HG02759 (cell line): ENCODE measurements at regions not wholly inside any gene's neighbourhood (a gene's known extent, or its start where the extent isn't known, plus 50 kb on each side); places are given as distances from the start of the nearest gene placed in this dataset.

Source experiments
- ATAC-seq: cut with Tn5 transposase; IDR thresholded peaks from one replicate; pipeline ENCODE4 v1.9.1; 2021; ENCODE audit warnings: mild to moderate bottlenecking, moderate library complexity; ENCODE audit not compliant: unreplicated experiment

DNA sequence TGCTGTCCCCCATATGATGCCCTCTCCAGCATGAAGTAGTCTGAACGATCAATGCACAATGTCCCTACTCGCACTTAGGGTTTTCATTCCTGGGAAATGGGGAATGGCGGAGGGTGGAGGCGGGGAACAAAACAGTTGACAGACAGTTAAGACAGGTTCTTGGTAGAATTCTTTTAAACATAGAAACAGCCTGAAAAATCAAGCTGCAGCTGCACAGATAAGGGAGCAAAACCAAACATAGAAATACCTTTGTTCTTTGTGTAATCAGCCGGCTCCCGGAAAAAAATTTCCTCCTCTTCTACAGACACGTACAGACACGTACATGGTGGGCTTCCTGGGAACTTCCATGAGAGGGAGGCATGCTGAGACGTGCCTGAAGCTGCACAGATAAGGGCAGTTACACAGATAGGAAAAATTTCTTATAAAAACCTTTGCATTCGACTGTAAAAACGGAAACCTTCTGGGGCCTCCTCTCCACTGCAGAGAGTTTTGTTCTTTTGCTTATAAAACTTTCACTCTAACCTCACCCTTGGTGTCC, 662.4 kb upstream of the PTPRD start:
- no peak for ATAC-seq

DNA sequence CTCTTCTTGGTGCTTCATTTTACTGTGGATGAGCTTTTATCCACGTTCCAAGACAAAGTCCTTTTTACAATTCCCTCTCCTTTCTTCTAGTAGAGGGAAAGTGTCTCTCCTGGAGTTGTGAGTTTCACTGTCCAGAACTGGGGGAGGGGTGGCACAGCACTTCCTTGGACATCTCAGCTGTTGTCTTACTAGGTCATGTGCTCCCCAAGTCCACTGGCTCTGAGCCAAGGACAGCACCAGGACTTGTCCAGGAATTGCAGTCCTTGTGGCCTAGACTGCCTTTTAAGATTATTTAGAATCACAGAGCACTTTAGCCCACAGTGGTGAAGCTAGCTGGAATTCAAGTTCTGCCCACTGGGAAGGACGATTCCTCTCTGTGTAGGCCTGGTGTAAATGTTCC, 700.2 kb upstream of the PTPRD start:
- no peak for ATAC-seq

DNA sequence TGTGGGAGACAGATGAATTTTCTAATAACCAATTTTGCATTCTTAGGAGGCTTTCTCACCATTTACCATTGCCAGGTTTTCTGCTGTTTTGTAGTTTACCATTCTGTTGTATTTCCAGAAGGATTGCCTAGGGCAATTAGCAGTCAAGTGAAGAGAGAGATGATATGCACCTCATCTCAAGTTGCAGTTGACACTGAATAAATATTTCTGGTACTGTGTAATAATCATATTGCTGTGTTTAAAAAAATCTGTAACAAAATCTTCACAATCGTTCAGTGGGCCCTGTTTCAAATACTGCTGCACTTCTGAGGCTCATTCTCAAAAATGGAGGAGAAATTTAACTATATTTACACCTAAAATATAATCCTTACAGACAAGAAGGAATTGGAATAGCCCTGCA, 706.1 kb upstream of the PTPRD start:
- ATAC-seq: no peak

DNA sequence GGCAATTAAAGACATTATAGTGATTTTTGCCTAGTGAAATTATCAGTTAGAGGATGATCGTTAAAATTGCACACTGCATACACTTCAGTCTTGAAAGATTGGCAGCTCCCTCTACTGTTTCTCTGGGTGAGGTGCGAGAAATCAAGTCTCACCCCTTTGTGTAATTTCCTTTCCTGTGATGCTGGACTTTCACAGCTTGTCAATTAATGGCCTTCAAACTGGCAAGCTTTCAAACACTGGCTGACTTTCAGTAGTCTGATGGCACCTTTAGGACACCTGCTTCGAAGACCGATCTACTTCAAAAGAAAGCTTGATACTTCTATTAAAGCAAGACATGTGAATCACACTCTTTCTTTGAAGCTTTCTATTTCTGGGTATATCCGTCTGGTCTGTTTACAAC, 706.7 kb upstream of the PTPRD start:
- ATAC-seq: no peak

DNA sequence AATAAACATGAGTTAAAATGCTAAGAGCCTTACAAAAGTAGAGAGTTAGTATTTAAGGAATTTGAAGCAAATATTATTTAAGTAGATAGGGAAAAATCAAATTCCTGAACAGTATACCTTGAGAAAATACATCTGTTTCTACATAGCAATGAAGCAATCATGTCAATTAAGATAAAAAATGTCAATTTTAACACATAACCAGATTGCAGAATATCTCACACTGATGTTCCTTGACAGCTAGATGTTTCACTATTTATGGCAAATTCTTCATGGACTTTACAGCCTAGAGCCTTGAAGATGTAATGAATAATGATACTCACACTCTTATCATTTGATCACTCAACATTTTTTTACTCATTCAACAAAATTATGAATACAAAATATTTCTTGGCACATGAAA, 708.2 kb upstream of the PTPRD start:
- no peak for ATAC-seq

DNA sequence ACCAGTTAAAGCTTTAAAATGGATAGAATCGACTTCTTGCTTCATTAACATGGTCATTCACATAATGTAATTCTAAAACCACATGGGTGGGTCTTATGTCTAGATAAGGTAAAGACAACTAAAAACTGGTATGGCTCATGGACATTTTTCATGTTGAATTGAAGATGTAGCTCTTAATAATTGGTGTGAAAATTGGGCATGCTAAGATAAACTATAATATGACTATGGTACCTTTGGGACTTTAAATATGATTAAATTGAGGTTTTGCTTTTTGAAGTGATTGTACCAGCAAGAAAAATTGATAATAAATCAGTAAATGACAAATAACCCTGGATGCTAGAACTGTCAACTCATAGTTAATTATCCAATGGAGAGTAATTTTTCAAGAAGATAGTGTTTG, 710.7 kb upstream of the PTPRD start:
- no peak for ATAC-seq

DNA sequence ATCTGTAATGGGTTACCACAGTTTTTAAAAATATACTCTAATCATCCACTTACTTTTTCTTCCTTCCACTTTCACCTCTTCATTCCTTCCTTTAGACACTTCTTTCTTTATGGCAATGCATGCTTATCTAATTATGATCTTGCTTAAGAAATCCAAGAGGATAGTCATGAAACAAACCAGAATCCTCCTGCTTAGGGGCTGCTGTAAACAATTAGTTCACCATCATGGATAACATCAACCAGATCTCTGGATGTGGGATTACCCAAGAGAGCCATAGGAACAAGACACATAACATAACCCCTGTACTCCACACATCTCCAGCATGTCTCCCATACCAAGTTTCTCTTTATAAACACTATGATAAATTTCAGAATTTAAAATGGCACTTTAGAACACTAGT, 713.4 kb upstream of the PTPRD start:
- ATAC-seq: no peak

DNA sequence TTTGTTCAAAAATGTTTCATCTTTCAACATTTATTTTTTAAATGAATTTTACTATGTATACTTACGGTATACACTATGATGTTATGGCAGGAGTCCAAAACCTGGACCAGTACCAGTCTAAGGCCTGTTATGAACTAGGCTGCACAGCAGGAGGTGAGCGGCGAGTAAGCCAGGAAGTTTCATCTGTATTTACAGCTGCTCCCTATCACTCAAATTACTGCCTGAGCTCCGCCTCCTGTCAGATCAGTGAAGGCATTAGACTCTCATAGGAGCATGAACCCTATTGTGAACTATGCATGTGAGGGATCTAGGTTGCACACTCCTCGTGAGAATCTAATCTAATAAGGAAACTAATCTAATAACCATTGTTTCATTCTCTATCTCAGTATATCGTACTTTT, 715.5 kb upstream of the PTPRD start:
- no peak for ATAC-seq

DNA sequence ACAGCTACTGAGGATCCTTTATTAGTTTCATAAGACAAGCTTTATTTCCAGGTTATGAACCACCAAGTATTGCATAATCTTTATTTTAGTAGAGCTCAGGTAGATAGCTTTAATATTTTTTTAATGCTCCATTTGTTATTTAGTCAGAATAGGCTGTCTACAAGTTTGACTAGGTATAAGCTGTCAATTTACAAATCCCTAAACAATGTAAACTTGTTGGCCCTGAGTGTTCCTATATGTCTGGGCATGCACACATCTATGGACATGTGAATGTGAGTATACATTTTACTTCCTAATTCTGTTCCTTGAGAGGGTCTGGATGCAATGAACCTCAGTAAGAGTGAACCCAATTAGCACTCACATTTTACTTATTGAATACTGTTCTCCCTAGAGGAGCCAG, 722.2 kb upstream of the PTPRD start:
- no peak for ATAC-seq

DNA sequence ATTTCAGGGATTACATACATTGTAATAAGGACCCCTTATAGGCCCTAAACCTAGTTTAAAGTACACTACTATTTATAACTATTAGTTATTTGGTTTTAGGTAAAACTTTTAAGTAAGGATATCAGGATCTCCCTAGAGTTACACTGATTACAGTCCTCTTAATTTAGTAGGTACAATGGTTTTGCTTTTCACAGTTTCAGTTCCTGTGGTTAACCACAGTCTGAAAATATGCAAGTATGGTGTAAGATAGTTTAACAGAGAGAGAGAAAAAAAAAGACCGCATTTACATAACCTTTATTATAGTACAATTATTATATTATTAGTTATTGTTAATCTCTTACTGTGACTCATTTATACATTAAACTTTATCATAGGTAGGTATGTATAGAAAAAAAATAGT, 725.3 kb upstream of the PTPRD start:
- ATAC-seq: peak; percentile 86

DNA sequence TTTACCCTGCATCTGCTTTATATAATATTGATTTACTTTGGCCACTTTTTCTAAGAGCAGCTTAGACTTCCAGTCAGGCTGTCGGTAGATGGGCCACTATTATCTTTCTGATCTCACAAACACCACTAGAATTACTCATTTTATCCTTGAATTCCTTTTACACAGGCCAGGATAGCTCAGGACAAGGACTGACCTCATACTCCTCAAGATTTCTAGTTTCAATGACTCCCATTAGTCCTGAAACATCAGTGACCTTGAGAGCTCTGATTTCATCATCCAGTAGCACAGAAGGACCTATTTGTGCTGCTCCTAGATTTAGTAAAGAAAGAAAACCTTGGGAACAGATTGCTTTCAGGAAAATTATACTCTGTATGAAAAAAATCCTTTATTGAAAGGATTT, 727.9 kb upstream of the PTPRD start:
- ATAC-seq: no peak

DNA sequence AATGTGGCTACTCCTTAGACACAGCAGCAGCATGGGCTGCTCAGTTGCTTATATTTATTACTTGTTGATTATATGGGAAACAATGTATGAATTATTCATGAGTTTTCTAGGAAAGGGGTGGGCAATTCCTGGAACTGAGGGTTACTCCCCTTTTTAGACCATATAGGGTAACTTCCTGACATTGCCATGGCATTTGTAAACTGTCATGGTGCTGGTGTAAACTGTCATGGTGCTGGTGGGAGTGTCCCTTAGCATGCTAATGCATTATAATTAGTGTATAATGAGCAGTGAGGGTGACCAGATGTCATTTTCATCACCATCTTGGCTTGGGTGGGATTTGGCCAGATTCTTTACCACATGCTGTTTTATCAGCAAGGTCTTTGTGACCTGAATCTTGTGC, 734.6 kb upstream of the PTPRD start:
- no peak for ATAC-seq

DNA sequence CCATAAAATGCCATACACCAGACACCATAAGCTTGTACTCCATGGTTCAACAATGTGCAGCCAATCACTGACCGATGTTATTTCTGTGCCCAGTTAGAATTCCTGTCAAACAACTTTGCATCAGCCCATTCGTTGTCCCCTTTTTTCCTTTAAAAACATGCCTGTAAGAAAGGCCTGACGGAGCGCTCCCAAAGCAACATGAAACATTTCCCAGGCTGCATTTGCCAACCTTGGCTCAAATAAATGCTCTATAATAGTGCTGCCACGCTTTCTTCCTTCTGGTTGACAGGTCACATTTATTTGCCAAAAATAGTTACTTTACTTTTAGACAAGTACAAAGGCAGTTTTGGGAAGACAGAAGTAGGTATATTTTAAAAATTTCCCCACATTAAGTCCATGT, 735.6 kb upstream of the PTPRD start:
- no peak for ATAC-seq

DNA sequence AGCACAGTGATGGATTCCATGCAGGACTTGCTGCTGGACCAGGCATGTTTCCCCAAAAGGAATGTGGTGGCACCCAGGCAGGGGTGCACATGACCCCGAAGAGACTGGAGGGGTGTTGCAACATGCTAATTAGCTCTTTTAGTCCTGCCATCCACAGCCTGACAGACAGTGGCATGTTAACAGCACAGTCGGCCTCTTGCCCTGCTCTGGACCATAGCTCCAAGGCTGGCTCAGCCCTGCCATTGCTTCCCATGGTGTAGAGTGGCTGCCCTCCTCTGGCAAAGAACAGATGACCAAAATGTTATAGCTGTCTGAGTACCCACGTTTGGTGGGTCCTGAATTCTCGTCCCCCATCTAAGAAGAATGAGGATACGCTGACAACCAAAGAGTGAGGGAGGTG, 736.4 kb upstream of the PTPRD start:
- ATAC-seq: no peak

DNA sequence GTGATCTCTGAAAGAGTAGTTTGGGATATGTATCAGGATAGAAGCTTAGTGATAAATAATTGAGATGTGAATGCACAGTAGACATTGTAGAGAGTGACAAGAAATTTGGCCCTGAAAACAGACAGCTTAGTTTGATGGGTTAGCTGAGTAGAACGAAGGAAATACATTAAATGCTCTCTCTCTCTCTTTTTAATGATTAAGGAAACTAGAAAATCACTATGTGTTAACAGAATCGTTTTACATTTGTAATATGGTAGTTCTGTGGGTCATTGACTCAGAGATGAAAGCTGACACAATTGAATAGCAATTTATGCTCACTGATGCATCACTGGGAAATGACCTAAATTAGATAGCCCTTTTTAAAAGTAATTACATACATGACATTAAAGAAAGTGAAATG, 739.8 kb upstream of the PTPRD start:
- ATAC-seq: no peak

DNA sequence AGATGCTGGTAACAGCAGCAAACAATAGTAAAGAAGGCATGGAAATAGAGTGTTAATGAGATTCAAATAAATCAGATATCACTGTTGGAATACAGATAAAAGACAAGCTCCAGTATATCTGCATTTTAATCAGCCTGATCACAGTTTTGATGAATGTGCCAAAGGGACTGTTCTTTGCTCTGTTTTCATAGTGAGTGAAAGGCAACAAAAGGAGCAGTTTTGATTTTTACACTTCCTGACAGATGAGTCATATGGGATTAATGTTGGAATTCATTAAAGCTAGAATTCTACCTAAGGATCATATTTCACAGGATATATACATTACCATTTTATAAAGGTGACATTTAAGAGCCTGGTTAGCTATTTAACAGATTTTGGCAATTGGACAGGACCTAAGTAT, 743.3 kb upstream of the PTPRD start:
- no peak for ATAC-seq

DNA sequence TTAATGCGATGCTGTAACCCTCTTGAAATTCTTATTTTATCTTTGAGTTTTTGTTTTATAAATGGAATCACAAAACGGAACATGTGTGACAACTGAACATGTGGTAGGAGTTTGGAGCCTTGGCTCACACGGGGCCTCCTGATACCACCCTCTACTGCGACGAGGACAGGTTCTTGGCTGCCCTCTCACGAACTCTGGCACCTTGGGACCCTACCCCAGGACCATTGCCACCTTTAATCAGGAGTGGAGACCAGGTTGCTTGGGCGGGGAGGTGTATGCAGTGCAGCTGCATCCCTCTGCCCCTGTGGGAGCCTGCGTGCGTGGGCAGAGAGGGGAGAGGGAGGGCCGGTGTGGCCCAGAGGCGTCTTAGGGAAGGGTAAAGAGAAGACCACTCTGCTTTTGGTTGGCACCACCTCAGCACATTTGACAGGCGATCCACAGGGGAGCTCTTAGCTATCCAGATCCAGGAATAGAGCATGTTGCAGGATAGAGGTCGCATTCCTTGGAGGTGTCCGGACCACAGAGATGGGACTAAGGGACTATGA, 753.9 kb upstream of the PTPRD start:
- ATAC-seq: no peak

DNA sequence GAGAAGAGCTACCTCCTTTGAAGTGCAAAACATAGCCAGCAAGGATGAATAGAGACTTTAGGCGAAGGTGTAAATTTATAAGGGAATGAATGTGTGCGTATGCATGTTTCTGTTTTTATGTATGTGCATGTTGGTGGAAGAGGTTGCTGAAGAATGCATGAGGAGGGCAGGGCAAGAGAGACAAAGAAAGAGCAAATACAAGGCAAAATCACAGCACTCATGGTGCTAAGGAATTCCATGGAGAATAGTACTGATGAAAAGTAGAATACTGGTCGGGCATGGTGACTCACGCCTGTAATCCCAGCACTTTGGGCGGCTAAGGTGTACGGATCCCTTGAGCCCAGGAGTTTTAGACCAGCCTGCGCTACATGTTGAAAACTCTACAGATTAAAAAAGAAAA, 762.1 kb upstream of the PTPRD start:
- ATAC-seq: no peak

DNA sequence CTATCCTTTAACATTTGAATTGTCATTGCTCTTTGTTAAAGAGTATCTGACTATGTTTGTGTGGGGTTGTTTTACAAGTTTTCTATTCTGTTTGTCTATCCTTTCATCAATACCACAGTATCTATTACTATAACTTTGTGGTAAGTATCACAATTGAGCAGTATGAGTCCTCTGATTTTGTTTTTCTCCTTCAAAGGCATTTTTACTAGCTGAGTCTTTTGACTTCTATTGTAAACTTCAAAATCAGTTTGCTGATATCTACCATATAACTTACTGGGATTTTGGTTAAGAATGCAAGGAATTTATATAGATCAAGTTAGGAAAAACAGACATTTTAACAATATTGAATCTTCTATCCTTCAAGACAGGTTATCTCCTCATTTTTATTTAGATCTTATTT, 789.8 kb upstream of the PTPRD start:
- ATAC-seq: no peak

DNA sequence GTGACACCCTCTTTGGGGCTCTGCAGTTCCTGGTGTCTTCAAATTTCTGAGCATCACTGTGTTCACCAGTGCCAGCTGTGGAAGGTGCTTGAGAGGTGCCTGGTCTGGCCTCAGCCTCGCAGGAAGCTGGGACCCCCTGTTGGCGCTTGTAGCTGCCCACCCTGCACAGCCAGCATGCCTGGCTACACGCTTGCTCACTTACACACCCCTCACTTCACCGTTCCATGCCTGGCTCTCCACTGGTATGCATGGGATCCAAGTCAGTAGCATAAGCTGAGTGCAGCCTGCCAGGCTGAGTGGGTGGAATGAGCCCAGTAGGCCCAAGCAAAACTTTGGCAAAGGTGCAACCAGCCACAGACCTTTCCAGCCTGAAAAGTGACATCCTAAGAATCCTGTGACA, 801.4 kb upstream of the PTPRD start:
- ATAC-seq: no peak

DNA sequence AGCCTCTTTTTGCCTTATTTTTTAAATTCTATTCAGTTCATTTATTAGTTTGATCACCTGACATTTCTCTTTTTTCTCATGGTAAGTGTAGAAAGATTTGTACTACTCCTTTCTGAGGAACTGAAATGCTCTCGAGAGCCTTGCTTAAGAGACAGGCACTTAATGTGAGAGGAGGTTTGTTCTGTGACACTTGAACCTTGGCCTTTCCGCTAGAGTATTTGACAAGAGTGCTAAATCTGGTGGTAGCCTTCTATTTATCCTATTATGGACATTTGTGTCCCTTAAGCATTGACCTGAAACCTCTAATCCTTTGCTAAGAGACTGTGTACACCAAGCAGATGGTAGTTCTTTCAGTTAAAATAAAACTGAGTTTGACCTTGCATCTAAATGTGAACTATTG, 805.0 kb upstream of the PTPRD start:
- no peak for ATAC-seq

DNA sequence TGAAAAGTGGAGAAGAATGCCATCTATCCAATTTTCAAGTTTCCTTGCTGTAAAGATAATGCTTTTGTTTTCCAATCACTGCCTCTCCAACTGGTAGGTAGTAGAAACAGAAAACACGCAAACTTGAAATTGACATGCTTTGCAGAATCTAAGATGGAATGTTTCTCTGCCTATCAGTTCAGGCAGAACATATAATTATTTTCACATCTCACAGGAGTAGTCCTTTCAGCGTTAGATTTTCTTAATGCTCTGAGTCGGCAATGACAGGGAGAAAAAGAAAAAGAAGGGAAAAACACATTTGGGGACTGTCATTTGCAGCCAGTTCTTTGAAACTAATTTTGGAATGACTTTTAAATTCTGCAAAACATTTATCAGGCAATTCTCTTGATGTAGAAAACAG, 818.7 kb upstream of the PTPRD start:
- ATAC-seq: no peak

DNA sequence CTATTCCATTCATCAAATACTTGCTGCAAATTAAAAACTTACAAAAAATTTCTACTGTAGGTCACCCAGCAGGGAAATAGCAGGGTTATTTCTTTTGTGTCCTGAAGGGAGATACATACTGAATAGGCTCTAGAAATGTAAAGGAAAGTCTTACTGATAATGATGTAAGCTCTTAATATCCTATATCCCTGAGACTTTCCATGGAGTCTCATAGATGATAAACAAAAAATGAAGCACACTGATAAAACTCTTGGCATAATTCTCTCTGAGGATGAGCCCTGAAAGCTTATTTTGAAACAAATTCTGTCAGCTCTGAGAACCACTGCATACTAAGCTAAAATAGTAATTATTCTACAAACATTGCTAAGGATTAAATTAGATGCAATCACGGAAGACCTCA, 819.6 kb upstream of the PTPRD start:
- no peak for ATAC-seq

DNA sequence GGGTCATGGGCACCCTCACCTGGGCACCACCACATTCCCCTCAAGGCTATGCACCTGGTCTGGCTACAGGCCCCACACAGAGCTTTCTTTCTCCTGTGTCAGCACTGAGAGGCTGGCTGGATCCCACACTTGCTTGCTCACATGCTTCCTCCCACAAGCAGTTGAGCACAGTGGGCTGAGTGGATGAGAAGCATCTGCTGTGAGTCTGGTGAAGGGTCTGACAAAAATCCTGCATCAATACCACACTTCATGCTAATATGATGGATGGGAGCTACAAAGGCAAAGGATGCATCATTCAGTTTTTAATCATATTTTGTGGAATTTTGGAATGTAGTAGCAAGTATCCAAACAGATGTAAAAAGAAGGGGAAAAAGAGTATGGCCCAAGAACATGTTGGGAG, 830.8 kb upstream of the PTPRD start:
- ATAC-seq: no peak
